ENCODE measurements at regions not wholly inside any gene's neighbourhood (a gene's known extent, or its start where the extent isn't known, plus 50 kb on each side); places are given as distances from the start of the nearest gene placed in this dataset.

DNA sequence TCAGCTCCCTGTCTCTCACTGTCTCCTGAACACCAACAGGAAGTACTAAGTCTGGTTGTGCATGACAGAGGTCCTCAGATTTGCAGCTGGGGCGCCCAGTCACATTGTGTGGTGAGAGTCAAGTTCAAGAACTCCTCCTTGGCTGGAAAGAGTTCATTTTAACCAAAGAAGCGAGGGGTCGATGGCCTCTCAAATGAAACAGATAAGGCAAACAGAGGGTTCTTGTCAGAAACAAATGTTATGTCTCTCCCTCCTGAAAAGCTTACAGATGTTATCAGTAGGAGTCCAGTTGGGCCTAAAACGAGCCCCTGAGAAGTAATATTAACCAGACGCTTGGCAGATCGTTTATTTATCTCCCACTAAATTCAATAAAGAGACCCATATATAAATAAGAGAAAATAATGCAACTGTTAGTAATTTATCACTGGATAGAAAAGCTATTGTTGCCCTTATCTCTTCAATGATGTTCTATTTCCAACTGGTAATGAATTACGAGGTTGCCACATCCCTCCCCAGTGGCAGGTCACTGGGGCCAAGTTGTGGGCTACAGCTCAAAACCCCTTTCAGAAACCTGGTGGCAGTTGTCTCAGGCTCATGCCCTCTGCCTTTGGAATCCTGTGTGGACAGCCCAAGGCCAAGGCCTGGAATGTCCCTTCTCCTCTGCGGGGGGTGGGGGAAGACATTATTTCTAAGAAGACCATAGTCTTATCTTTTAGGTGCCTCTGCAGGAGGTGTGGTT, 307.5 kb upstream of the DYNLRB2 start:
- TF ChIP-seq, protein P1, sequence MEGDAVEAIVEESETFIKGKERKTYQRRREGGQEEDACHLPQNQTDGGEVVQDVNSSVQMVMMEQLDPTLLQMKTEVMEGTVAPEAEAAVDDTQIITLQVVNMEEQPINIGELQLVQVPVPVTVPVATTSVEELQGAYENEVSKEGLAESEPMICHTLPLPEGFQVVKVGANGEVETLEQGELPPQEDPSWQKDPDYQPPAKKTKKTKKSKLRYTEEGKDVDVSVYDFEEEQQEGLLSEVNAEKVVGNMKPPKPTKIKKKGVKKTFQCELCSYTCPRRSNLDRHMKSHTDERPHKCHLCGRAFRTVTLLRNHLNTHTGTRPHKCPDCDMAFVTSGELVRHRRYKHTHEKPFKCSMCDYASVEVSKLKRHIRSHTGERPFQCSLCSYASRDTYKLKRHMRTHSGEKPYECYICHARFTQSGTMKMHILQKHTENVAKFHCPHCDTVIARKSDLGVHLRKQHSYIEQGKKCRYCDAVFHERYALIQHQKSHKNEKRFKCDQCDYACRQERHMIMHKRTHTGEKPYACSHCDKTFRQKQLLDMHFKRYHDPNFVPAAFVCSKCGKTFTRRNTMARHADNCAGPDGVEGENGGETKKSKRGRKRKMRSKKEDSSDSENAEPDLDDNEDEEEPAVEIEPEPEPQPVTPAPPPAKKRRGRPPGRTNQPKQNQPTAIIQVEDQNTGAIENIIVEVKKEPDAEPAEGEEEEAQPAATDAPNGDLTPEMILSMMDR (IDR thresholded peaks at IDR 0.05; ENCODE audit: insufficient read depth, low read depth, low read length, missing control alignments) = no peak
- no peak overlapping the region for H3K4me3 ChIP-seq (ENCODE audit: low read depth, low read length)
- DNase-seq (ENCODE audit: low read depth) = peak; percentile 4

DNA sequence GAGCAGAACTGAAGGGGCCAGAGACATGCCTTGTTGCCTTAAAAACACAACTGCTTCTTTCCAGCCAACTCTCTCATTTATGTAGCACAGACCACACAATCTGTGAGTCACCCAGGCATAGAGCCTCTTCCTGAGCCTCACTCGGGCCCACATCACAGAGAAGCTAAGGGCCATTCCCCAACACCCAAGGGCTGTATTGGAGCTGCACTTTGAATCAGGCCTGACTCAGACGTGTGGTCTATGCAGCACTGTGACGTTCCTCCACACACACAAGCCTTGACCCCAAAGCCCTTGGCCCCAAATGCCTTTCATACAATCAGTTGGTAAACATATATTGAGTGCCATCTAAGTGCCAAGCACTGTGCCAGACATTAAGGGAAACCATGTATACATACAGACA, 308.9 kb upstream of the DYNLRB2 start:
- TF ChIP-seq, protein P1 (IDR thresholded peaks at IDR 0.05; ENCODE audit: insufficient read depth, low read depth, low read length, missing control alignments) = no peak

DNA sequence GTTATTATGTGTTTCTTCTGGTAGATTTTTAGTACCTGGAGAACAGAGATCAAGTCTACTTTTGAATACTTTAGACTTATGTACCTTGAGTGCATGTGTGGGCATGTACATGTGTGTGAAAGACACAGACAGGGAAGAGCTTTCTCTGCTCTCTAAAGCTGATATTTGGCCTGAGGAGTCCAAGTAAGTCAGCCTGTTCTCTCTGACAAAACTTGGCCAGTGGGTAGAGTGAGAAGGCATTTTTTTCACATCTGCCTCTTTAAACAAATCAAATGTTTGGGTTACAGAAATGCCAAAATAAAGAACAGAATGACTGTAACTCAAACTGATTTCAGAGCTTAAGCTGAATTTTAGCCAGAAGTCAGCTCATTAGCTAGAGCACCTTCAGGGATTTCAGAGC, 309.7 kb upstream of the DYNLRB2 start:
- no peak overlapping the region for H3K4me3 ChIP-seq (ENCODE audit: low read depth, low read length)
- DNase-seq (ENCODE audit: low read depth) = no peak
- TF ChIP-seq, protein P1 (IDR thresholded peaks at IDR 0.05; ENCODE audit: insufficient read depth, low read depth, low read length, missing control alignments) = no peak

More for the DNA sequence above, 308.9 kb upstream of the DYNLRB2 start:
- H3K4me3 ChIP-seq (ENCODE audit: low read depth, low read length) = no peak overlapping the region
- peak; percentile 72 for DNase-seq (ENCODE audit: low read depth)

DNA sequence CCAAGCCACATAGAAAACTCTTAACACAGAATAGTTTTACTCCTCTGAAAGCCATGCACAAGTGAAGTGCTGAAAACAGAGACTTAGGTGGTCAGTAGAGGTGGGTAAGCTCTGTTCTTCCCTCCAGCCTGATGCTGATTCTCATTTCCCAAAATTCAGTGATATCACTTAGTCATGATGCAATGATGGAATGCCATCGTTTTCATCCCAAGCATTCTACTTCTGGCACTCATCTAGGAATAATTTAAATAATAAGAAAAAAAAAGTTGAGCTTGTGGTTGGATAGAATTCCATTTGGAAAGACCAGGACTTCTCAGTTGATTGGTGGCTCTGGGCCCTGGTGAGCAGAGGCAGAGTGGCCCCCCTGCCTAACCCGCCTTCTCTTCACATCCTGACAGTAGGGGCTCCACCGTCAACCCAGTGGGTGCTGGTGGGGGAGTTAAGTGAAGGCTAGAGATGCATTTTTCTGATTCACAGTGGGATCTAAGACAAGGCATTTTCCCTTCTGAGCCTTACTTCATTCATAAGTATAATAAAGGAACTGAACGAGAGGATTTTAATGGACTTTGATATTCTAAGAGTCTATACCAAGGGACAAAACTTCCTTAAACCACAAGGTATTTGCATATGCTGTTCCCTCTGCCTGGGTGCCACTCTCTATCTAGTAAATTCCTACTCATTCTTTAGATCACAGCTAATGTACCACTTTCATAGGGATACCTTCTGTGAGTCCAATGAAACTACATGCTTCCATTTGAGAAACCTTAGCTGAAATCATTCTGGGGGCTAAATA, 310.3 kb upstream of the DYNLRB2 start:
- TF ChIP-seq, protein P1 (IDR thresholded peaks at IDR 0.05; ENCODE audit: insufficient read depth, low read depth, low read length, missing control alignments) = no peak
- H3K4me3 ChIP-seq (ENCODE audit: low read depth, low read length) = no peak overlapping the region
- DNase-seq (ENCODE audit: low read depth) = no peak

DNA sequence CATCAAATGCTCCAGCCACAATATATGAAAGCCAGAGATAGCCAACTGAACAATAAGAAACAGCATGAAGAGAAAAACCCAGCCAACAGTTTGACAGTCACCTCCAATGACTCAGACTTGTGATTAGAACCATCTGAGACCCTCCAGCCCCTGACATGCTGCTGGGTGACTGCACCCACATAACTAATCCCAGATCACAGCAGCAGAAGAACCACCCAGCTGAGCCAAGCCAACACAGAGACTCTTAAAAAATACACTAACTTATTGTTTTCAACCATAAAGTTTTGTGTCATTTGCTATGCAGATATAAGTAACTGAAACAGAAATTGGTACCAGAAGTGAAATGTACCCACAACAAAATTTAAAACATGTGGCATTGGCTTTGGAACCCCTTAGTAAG, 314.3 kb upstream of the DYNLRB2 start:
- no peak overlapping the region for H3K4me3 ChIP-seq (ENCODE audit: low read depth, low read length)
- no peak for DNase-seq (ENCODE audit: low read depth)
- TF ChIP-seq, protein P1 (IDR thresholded peaks at IDR 0.05; ENCODE audit: insufficient read depth, low read depth, low read length, missing control alignments) = no peak

DNA sequence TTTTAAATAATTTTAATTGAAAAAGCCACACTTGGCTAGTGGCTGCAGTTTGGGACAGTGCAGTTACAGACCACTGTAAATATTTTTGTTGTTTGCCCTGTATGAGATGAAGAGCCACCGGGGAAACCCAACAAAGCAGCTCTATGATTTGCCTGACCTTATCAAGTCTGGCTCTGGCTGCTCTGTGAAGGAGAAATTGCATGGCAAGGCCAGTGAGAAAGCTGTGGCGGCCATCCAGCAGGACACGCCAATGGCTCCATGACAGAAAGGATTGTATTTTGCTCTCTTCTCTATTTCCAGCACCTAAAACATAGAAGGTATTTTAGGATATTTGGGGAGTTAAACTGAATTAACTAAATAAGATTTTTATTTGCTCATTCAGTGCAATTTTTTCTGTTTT, 330.0 kb upstream of the DYNLRB2 start:
- DNase-seq (ENCODE audit: low read depth) = no peak
- no peak overlapping the region for H3K4me3 ChIP-seq (ENCODE audit: low read depth, low read length)
- TF ChIP-seq, protein P1 (IDR thresholded peaks at IDR 0.05; ENCODE audit: insufficient read depth, low read depth, low read length, missing control alignments) = no peak

All from GM12865 (cell line).